WTC11 (cell line): ENCODE measurements at regions not wholly inside any gene's neighbourhood (a gene's known extent, or its start where the extent isn't known, plus 50 kb on each side); places are given as distances from the start of the nearest gene placed in this dataset.

Source experiments
- ATF1 ChIP-seq: sonication (generic); formaldehyde crosslinking; IDR thresholded peaks from 2 replicates; pipeline ENCODE4 v1.8.1; 2023; ENCODE audit warnings: mild to moderate bottlenecking, moderate library complexity, missing genetic modification reagents
- ATF3 ChIP-seq: sonication (generic); formaldehyde crosslinking; conservative IDR thresholded peaks from 2 replicates; pipeline ENCODE4 v1.8.1; 2022; ENCODE audit warnings: mild to moderate bottlenecking, missing genetic modification reagents
- ETV6 ChIP-seq: sonication (generic); formaldehyde crosslinking; IDR thresholded peaks from 2 replicates; pipeline ENCODE4 v1.8.1; 2022; ENCODE audit warnings: mild to moderate bottlenecking, missing genetic modification reagents
- GABPB1 ChIP-seq: sonication (generic); formaldehyde crosslinking; IDR thresholded peaks from 2 replicates; pipeline ENCODE4 v1.8.1; 2023; ENCODE audit warnings: mild to moderate bottlenecking, missing genetic modification reagents
- MYBL2 ChIP-seq: sonication (generic); formaldehyde crosslinking; IDR thresholded peaks from 2 replicates; pipeline ENCODE4 v1.8.1; 2023; ENCODE audit warnings: mild to moderate bottlenecking, moderate library complexity, missing genetic modification reagents
- NR1H2 ChIP-seq: sonication (generic); formaldehyde crosslinking; IDR thresholded peaks from 2 replicates; pipeline ENCODE4 v1.9.0; 2021; ENCODE audit warnings: mild to moderate bottlenecking, moderate library complexity, missing genetic modification reagents
- ZNF532 ChIP-seq: fragments of 250-450 bp; sonication (Bioruptor Pico); IDR thresholded peaks from 2 replicates; pipeline ENCODE4 v1.9.0; 2021; ENCODE audit warnings: mild to moderate bottlenecking, borderline replicate concordance
- TF ChIP-seq, protein P1 (sequence below): fragments of 200-600 bp; IDR thresholded peaks from 2 replicates; pipeline ENCODE4 v1.8.0; 2022; ENCODE audit warnings: antibody characterized with exemption
- TF ChIP-seq, protein P2 (sequence below): fragments of 250-450 bp; sonication (Bioruptor Pico); IDR thresholded peaks from 2 replicates; pipeline ENCODE4 v2.1.2; 2022; ENCODE audit warnings: mild to moderate bottlenecking, moderate library complexity

GRCh38 chr11:86149792-86150191, 80.9 kb upstream of the PICALM start:
- no peak for TF ChIP-seq GABPB1
- no peak for TF ChIP-seq MYBL2 (CRISPR knock-in tag)
- TF ChIP-seq ATF1 (CRISPR knock-in tag): no peak
- no peak for TF ChIP-seq ETV6 (CRISPR knock-in tag)
- TF ChIP-seq ATF3 (CRISPR knock-in tag): no peak
- no peak for TF ChIP-seq ZNF532 (CRISPR knock-in tag)
- no peak for TF ChIP-seq NR1H2 (CRISPR knock-in tag)
- TF ChIP-seq, protein P1, sequence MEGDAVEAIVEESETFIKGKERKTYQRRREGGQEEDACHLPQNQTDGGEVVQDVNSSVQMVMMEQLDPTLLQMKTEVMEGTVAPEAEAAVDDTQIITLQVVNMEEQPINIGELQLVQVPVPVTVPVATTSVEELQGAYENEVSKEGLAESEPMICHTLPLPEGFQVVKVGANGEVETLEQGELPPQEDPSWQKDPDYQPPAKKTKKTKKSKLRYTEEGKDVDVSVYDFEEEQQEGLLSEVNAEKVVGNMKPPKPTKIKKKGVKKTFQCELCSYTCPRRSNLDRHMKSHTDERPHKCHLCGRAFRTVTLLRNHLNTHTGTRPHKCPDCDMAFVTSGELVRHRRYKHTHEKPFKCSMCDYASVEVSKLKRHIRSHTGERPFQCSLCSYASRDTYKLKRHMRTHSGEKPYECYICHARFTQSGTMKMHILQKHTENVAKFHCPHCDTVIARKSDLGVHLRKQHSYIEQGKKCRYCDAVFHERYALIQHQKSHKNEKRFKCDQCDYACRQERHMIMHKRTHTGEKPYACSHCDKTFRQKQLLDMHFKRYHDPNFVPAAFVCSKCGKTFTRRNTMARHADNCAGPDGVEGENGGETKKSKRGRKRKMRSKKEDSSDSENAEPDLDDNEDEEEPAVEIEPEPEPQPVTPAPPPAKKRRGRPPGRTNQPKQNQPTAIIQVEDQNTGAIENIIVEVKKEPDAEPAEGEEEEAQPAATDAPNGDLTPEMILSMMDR: no peak
- TF ChIP-seq, protein P2, sequence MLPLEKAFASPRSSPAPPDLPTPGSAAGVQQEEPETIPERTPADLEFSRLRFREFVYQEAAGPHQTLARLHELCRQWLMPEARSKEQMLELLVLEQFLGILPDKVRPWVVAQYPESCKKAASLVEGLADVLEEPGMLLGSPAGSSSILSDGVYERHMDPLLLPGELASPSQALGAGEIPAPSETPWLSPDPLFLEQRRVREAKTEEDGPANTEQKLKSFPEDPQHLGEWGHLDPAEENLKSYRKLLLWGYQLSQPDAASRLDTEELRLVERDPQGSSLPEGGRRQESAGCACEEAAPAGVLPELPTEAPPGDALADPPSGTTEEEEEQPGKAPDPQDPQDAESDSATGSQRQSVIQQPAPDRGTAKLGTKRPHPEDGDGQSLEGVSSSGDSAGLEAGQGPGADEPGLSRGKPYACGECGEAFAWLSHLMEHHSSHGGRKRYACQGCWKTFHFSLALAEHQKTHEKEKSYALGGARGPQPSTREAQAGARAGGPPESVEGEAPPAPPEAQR (CRISPR knock-in tag): no peak
